ENCODE measurements at regions not wholly inside any gene's neighbourhood (a gene's known extent, or its start where the extent isn't known, plus 50 kb on each side); places are given as distances from the start of the nearest gene placed in this dataset.
"Not testable (repeated sequence)": the region's sequence is repeated elsewhere in the genome, so short reads cannot be mapped to it uniquely, and the experiment has no call there.

DNA sequence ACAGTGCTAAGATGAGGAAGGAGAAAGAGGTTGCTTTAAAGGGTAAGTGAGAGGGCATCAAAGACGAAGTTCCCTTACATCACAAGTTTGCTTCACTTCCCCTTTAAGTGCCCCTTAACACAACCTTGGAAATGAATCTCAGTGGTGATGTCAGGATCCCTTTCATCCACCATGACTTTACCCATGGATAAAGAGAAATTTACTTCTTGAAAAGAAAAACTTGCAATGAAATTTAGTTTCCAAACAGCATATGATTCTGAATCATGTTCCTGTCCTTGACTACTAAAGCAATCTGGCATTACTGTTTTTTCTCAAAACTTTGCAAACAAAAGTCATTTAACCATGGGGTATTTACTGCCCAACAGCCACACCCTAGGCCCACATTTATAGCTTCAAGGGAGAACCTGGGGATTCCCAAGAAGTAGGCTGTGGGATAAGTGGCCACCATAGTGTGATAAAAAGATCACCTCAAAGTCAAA lies 135.9 kb downstream of the ITGB8 start:
- DNase-seq: no peak

DNA sequence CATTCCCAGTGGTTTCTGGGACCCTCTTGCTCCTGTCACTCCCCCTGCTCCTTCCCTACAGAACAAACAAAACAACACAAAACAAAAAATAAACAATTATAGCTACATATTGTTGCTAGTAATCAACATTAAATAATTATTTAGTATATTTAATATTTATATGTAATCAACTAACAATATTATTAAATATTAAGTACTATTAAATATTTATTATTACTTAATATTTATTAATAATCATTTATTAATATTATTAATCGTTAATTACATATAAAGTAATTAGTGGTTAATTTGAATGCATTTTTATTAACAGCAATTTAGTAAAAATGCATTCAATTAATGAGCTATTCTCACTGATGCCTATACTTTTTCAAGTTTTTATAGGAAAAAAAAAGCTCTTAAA lies 139.4 kb downstream of the ITGB8 start:
- DNase-seq: no peak

DNA sequence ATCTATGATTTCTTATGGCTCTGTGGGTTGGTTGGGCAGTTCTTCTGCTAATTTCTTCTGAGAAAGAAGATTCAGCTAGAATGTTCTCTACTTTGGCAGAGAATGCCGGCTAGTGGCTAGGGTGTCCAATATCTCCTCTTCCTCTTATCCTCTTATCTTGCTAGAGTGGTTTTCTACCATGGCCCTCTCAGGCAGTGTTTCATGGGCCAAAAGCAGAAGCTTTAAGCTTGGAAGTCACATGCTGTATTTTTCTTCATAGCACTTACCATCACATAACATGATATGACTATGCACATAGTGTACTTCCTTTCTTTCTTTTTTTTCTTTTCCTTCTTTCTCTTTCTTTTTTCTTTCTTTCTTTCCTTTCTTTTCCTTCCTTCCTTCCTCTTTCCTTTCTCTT lies 140.0 kb downstream of the ITGB8 start:
- no peak for DNase-seq

DNA sequence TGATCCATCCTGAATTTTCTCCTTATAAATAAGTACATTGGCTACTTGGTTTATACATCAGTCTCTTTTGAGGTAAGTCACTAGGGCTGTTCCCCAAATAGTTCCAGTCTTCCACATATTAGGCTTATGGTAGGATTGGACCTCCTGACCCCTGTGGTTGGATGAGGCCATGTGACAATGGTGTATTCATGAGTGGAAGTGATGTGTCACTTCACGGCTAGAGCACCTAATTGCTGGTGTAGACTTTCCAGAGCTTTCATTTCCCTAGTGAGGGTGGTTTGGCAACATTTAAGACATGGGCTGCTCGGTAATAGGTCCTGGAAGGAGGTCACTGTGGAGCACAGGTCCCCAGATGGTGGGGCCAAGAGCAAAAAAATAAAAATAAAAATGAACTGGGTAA lies 141.2 kb upstream of the ABCB5 start:
- no peak for DNase-seq

DNA sequence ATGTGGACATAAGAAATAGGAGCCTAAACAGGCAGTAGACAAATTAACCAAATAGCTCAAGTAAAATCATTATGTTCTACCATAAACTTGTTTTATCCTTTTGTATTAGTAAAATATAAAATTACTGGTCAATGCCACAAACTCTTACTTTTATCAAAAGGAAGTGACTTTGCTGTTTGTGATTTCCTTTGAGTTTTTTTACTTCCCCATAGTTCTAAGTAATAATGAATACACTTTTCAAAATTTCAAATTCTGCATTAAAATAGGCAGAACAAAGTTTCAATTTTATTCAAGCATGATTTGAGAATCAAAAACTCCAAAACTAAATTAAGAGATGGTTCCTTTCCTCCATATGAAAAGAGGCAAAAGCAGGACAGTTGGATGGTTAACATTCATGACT lies 139.7 kb upstream of the ABCB5 start:
- no peak for DNase-seq

DNA sequence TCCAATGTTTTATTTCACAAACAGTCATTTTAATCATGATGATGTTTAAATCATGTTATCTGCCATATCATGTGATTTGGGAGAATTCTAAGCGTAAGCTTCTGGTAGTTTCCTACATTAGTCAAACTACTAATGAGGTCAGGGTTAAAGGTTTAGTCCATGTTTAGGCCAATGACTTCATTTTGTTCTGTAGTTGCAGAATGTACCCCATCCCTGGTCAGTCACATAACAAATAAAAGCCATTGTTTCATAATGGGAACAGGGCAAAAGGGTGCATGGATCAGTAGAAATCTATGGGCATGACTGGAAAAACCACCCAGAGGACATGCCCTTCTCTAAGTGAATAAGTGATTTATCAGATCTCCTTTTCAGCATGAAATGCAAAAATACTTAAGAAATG lies 138.4 kb upstream of the ABCB5 start:
- DNase-seq: no peak

DNA sequence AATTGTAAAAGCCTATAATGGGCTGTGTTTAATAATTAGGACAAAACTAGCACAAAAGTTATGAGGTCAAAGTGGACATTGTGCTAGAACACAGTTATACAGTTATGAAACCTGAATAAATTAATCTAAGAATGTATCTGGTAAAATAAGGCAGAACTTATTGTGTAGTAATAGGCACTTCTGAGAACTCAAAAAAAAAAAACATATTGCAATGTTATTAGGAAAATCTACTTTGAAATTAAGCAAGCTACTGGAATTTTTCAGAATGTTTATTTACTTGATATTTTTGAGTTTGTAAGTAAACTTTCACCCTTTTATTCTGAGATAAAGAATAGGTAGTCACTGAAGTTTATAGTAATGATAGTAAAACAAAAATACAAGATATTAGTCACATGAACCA lies 135.8 kb upstream of the ABCB5 start:
- DNase-seq: no peak

DNA sequence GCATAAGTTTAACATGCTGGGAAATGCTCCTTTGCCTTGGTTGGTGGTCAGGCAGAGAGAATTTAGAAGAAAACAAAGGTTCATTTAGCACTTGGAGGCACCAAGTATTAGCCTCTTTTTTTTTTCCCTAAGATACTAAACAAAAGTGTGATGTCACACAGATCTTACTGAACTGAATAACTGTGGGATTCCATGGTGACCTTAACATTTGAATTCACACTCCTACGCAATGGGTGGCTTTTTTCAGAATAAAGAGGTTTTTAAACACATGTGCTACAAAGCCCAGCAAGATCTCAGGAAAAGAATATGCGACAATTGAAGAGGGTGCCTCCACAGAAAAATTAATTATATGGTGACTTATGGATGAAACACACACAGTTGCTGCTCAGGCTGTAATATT lies 133.4 kb upstream of the ABCB5 start:
- DNase-seq: no peak

DNA sequence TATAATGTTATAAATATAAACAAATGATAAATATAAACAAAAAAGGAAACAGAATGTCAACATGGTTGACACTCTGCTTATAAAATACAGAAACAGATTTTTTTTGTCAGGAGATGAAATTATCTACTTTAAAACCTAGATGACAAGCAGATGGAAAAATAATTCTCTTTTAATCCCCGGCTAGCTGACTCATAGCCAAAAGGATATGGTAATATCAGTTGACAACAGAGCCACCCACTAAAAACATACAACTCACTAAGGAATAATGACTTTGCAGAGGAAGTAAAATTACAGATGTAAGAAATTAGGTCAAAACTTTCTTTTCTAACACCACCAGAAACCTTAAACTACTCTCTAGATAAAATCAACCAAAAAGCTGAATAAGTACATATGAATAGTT lies 131.1 kb upstream of the ABCB5 start:
- DNase-seq: no peak

DNA sequence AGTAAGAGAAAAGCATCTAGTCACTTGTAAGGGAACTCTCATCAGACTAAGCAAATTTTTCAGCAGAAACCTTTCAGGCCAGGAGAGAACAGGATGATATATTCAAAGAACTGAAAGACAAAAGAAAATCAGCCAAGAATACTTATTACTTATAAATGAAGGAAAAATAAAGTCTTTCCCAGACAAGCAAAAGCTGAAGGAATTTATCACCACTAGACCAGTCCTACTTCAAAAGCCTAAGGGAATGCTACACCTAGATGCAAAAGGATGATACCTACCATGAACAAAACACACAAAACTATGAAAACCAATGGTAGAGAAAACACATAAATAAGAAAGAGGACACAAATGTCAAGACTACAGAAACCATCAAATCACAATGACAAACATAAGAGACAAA lies 126.6 kb upstream of the ABCB5 start:
- DNase-seq: no peak

DNA sequence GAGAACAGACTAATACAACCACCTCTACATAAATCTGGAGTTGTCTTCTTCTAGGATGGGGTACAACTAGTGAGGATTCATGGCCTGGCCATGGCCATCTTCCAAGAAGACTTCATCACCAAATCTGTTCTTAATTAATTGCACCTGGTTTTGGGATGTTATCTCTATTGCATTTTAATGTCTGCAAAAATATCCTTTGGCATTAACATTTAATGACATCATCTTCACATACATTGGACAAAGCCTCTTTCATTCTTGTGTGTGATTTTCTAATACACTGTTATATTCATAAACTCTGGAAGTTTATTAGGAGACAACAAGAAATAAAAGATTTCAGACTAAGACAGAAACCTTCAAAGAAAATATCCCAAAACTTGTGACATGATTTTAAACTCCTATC lies 124.2 kb upstream of the ABCB5 start:
- DNase-seq: no peak

DNA sequence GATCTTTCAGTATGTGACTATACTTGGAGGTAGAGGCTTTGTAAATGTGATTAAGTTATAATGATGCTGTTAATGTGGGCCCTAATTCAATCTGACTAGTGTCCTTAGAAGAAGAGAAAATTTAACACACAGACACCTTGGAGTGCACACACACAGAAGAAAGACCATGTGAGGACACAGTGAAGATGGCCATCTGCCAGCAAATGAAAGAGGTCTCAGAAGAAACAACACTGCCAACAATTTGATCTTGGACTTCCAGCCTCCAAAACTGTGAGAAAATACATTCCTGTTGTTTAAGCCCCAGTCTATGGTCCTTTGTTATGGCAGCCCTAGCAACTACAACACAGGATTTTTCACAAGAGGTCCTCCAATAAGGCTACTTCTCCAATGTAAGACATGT lies 120.9 kb upstream of the ABCB5 start:
- no peak for DNase-seq

DNA sequence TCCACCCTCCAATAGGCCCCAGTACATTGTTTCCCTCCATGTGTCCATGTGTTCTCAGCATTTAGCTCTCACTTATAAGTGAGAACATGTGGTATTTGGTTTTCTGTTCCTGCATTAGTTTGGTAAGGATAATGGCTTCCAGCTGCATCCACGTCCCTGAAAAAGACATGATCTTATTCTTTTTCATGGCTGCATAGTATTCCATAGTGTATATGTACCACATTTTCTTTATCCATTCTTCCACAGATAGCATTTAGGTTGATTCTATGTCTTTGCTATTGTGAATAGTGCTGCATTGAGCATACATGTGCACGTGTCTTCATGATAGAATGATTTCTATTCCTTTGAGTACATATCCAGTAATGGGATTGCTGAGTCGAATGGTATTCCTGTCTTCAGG lies 114.0 kb upstream of the ABCB5 start:
- DNase-seq: not testable (repeated sequence)

DNA sequence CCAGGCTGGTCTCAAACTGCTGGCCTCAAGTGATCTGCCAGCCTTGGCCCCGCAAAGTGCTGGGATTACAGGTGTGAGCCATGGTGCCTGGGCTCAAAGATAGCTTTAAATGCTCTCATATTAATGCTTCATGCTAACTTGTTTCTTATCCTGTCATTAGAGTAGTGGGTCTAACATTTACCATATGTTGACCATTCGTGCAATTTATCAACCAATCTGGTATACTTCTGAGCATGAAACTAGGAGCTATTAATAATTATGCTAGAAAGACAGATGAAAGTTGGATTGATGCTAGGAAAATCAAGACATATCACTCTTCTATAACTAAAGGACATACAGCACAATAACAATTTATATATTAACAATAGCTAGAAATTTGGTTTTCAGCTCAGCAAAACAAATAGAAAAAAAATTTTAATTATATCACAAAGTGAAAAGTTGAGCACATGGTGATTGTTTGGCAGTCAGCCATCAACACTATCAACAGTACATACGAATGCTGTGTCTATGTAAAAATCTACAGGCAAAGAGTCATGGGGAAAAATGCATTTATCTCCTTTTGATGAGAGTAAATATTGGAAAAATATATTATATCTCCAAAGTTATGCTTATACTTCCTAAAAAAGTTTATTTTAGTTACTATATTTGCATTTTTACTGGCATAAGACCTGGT lies 112.1 kb upstream of the ABCB5 start:
- peak; percentile 15 for DNase-seq

DNA sequence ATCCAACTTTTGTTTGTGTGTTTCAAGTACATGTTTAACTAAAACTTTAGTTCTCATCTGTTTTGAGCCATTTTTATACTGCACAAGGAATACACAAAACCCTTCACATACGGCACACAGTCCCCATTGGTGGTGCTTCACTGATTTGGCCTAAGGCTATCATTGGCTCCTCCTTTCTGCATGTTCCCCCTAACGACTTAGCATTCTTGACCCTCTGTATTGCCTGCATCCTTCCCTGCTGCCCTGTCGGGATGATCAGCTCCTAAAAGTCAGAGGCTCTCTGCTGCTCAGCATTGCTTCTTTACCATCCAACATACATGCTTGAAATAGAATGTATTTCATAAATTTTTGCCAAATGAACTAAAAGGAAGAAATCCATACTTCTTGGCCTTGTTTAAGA lies 111.4 kb upstream of the ABCB5 start:
- no peak for DNase-seq

DNA sequence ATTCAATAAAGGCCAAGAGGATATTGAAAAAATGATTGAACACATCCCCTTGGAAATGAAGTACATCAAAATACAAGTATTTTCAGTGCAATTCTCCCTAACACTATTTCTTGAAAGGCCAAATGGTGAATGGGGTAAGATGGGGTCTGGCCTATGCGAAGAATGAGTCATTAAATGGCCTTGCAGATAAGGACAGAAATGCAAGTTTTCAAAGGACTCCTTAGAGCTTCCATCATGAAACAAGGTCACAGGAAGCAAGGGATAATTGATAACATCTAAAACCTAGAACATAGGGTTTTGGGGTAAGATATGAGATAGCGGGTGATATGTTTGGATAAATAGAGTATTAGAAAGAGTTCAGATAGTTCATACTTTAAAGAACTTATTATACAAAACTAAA lies 109.3 kb upstream of the ABCB5 start:
- DNase-seq: no peak

DNA sequence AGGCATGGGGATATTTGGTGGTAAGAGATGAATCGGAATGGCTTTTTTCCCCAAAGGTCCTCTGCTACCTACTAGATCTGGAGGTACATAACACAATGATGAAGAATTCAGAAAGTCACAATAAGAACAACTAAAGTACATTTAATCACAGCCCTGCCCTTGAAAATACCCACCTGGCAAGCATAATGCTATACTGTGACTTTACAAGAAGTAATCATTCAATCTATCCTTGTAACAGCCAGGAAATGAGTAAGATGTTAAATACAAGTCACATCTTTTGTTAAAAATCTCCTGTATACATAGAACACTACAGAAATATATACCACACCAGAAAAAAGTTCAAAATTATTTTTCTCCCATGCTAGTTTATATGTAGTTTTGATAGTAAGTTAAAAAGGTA lies 108.3 kb upstream of the ABCB5 start:
- DNase-seq: no peak

DNA sequence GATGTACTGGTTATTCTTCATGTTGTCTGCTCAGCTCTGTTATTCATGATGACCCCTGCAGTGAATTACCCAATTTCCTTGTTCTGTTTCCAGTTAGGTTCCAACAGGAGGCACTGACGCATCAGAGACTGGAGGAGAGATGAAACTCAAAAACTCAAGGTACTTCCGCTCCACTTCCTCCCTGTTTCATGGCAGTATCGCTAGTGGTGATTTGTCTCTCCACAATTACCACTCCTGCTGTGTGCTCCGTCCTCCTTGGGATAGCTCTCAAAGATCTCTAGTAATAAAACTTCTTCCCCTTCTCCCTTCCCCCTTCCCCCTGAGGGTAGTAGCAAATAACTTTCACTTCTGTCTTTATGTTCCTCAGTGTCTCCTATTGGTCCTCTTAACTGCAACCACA lies 107.4 kb upstream of the ABCB5 start:
- no peak for DNase-seq

DNA sequence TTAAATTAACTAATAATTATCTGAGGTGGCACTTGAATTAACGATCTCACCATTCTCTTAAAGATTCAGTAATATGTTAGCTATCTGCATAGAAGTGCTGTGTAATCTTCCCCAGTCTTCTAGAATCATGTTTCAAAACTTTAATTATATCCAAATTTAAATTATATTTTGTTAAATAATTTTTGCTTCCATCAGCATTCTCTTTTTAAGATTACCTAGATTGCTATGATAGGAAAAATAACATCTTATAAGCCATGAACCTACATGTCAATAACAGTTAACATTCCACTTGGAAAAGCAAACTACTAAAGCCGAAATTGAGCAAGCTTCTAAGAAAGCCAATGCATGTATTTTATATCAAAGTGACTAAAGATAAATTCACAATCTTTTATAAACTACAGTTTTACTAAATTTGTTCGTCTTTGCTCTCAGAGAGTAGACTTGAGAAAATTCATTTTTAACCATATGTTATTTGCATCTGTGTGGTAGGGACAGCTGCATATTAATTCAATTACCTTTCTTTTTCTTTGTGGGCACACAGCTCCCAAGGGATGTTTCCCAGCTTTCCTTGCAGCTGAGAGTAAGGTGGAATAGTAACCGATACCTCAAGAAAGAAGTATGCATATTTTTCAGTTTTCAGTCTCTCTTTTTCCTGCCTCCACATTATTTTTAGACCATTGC lies 105.4 kb upstream of the ABCB5 start:
- no peak for DNase-seq

DNA sequence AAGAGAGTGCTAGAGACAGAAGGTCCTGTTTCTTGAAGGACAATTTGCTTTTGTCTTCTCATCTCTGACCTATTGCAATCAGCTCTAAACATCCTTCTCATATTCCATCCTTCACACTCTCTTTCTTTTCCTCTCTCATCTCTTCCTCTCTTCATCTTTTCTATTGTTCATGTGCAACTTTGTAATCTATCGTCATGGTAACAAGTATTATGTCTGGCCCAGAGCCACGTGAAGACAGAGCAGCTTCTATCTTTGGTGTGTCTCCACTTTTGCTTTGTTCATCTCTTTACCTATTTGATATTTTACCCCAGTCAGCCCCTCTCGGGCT lies 104.9 kb upstream of the ABCB5 start:
- DNase-seq: no peak

DNA sequence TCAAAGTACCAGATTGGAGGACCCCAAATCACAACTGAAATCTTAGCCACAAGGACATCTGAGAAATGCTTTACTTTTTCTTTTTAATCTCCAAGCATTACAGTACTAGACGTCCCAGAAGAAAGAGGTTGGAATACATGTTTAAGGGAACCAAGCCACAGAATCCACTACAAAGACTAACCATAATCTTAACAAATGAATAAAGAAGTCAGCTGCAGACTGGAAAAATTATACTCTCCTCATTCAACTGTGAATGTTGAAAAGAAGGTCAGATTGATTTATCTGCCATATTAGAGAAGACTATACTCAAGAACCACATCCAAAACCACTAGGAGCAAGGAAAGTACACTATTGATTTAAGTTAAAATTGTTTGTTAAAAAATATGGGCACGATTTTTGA lies 102.1 kb upstream of the ABCB5 start:
- DNase-seq: no peak

DNA sequence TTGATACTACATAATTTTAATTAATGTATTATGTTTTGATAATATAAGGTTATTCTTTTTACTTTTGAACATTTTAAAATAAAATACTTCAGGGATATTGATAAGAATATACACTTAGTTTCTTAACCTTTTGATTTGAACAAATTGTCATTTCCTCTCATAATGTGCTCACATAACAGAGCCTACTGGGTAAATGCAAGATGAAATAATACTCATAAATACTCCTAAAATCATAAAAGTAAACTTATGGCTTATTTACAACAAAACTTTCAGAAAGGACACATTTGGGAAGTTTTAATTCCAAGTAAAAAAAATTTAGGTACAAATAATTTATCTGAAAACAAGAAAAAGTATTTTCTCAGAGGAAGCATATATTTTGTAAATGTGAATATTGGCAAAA lies 101.6 kb upstream of the ABCB5 start:
- no peak for DNase-seq

DNA sequence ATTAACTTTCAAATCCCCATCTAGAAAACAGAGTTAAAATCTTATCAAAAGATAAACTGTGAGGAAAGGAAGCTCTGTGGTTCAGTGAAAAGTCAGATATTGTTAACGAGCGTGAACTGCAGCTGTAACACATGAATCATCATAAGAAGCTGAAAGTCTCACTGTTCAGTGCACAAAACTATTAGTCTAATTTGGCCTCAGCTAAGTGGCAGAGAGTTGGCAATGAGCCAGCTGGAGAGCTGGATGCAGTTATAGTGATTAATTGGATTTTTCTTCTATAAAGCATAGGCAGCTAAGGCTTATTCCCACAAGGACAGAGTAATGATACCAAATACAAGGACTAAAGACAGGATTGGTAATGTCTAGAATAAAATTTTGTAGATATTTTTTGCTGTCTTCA lies 101.1 kb upstream of the ABCB5 start:
- DNase-seq: peak; percentile 89

DNA sequence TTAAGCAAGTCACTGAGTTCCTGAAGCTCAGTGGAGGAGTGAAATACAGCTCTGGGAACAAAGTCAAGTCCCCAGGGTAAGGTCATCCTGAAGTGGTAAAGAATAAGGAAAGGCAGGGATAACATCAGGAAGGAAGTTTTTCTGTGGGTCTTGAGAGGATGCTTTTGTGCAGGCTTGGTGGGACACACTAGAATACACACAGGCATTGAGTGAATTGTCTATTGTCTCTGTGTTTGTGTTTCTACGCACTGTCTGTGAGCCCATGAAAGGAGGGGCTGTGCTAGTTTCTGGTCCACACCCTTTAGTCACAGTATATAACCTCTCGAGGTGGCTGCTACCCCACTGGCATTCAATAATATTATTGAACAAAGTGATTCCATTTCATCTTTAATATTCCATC lies 95.8 kb upstream of the ABCB5 start:
- peak; percentile 34 for DNase-seq

DNA sequence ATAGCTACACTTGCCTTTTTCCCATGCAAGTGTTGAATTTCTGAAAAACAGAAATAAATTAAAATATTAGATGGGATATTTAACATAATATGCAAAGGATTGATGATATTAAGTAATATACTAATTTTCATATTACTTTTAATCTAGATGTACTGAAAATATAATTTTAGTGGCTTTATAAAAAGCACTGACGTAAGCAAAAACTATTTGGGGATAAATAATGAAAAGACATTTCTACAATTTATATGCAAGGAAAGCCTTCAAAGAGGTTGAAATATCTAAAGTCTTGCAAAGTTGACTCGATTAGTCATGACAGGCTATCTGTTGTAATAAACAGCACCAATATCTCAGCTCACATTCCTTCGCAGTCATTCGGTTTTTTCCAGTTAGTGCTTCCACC lies 94.9 kb upstream of the ABCB5 start:
- DNase-seq: no peak

Data from NCI-H345 (cell line).